ENCODE measurements at regions not wholly inside any gene's neighbourhood (a gene's known extent, or its start where the extent isn't known, plus 50 kb on each side); places are given as distances from the start of the nearest gene placed in this dataset.

DNA sequence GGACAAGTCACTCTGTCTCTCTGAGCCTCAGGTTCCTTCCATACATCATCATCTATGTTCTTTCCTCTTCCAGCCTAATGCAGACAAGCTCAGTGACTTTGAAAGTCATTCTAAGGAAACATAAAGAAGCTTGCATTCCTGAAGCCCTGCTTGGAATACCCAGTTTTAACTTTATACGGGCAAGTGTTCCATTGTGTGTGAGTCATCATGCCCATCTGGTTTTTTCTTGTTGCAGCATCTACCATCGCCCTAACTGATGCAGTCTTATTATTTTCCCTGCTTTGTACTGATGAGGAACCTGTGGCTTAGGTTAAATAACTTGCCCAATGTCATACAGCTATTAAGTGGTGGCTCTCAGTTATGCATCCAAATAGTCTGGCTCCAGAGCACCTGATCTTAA is 177.9 kb upstream of the RAI2 start:
- no peak overlapping the region for H3K27ac ChIP-seq (ENCODE audit: insufficient read depth, low read length)
- CTCF ChIA-PET, result no interaction called here
- H2AFZ ChIP-seq (replicated peaks; ENCODE audit: low read length, poor library complexity), result no peak overlapping the region
- H4K20me1 ChIP-seq (ENCODE audit: insufficient read depth, low read length), result no peaks in the 10 kb centered on the region
- no CpG with 5 or more reads among the region's 2 CpGs for WGBS, 2 experiments (ENCODE audit: extremely low coverage in 2 of 2, insufficient read length in 1 of 2)
- H3K9me3 ChIP-seq (ENCODE audit: control insufficient read depth, insufficient read depth, low read length), result no peaks in the 10 kb centered on the region
- no peak overlapping the region for H3K9ac ChIP-seq (ENCODE audit: low read depth, low read length)
- no peak overlapping the region for H3K4me3 ChIP-seq (ENCODE audit: insufficient read depth, low read depth, low read length)
- no peak overlapping the region for H4K8ac ChIP-seq (ENCODE audit: low read depth in 2 of 2, low read length in 2 of 2)
- H4K5ac ChIP-seq (ENCODE audit: low read depth, low read length), result no peak overlapping the region
- H2BK20ac ChIP-seq (ENCODE audit: low read depth, low read length), result no peak overlapping the region
- H3K14ac ChIP-seq (replicated peaks; ENCODE audit: low read depth, low read length), result no peak overlapping the region
- ATAC-seq (ENCODE audit: low read depth) (no peak), DNase-seq (no peak)
- H2BK120ac ChIP-seq (ENCODE audit: low read depth, low read length), result no peak overlapping the region
- no peak overlapping the region for H3K4me2 ChIP-seq (ENCODE audit: low read depth, low read length)
- TF ChIP-seq, protein P1, sequence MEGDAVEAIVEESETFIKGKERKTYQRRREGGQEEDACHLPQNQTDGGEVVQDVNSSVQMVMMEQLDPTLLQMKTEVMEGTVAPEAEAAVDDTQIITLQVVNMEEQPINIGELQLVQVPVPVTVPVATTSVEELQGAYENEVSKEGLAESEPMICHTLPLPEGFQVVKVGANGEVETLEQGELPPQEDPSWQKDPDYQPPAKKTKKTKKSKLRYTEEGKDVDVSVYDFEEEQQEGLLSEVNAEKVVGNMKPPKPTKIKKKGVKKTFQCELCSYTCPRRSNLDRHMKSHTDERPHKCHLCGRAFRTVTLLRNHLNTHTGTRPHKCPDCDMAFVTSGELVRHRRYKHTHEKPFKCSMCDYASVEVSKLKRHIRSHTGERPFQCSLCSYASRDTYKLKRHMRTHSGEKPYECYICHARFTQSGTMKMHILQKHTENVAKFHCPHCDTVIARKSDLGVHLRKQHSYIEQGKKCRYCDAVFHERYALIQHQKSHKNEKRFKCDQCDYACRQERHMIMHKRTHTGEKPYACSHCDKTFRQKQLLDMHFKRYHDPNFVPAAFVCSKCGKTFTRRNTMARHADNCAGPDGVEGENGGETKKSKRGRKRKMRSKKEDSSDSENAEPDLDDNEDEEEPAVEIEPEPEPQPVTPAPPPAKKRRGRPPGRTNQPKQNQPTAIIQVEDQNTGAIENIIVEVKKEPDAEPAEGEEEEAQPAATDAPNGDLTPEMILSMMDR (conservative IDR thresholded peaks at IDR 0.05; ENCODE audit: low read depth, low read length), result no peak
- TF ChIP-seq, protein P2, sequence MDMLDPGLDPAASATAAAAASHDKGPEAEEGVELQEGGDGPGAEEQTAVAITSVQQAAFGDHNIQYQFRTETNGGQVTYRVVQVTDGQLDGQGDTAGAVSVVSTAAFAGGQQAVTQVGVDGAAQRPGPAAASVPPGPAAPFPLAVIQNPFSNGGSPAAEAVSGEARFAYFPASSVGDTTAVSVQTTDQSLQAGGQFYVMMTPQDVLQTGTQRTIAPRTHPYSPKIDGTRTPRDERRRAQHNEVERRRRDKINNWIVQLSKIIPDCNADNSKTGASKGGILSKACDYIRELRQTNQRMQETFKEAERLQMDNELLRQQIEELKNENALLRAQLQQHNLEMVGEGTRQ (IDR thresholded peaks at IDR 0.05; ENCODE audit: low read depth, low read length), result no peak
- TF ChIP-seq RFX5 (IDR thresholded peaks at IDR 0.05; ENCODE audit: low read depth, low read length) (no peak), BHLHE40 (IDR thresholded peaks at IDR 0.05; ENCODE audit: low read depth, low read length) (no peak), SMC3 (IDR thresholded peaks at IDR 0.05; ENCODE audit: low read depth, low read length) (no peak), MAFK (IDR thresholded peaks at IDR 0.05; ENCODE audit: low read depth, low read length) (no peak), RAD21 (IDR thresholded peaks at IDR 0.05; ENCODE audit: low read length) (no peak), FOS (IDR thresholded peaks at IDR 0.05; ENCODE audit: low read depth, low read length) (no peak), POLR2A (IDR thresholded peaks at IDR 0.05; ENCODE audit: low read depth, low read length) (no peak), MAZ (IDR thresholded peaks at IDR 0.05; ENCODE audit: borderline replicate concordance, low read depth, low read length) (no peak), CHD1 (IDR thresholded peaks at IDR 0.05; ENCODE audit: low read depth, low read length) (no peak), CEBPB (IDR thresholded peaks at IDR 0.05; ENCODE audit: low read depth, low read length) (no peak), RCOR1 (IDR thresholded peaks at IDR 0.05; ENCODE audit: insufficient replicate concordance, low read length) (no peak), MXI1 (IDR thresholded peaks at IDR 0.05; ENCODE audit: borderline replicate concordance, low read depth, low read length) (no peak), NFE2L2 (IDR thresholded peaks at IDR 0.05; ENCODE audit: low read depth, low read length) (no peak)
- TF ChIP-seq, protein P3, sequence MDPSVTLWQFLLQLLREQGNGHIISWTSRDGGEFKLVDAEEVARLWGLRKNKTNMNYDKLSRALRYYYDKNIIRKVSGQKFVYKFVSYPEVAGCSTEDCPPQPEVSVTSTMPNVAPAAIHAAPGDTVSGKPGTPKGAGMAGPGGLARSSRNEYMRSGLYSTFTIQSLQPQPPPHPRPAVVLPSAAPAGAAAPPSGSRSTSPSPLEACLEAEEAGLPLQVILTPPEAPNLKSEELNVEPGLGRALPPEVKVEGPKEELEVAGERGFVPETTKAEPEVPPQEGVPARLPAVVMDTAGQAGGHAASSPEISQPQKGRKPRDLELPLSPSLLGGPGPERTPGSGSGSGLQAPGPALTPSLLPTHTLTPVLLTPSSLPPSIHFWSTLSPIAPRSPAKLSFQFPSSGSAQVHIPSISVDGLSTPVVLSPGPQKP (IDR thresholded peaks at IDR 0.05; ENCODE audit: borderline replicate concordance, low read depth, low read length), result no peak
- H4K91ac ChIP-seq (ENCODE audit: insufficient read depth, low read depth, low read length), result no peak overlapping the region
- no peaks in the 10 kb centered on the region for H3K9me1 ChIP-seq (ENCODE audit: insufficient read depth, low read length)
- dilution Hi-C loops (cut with HindIII; ENCODE audit: low sequenced_read_pairs, unreplicated experiment) (no loop called here), in situ Hi-C loops (cut with MboI; ENCODE audit: low sequenced_read_pairs) (no loop called here), intact Hi-C loops (cut with micrococcal nuclease) (no loop called here)
- H3K56ac ChIP-seq (ENCODE audit: extremely low read depth, insufficient read depth, low read length), result no peak overlapping the region
- no peak overlapping the region for H2AK5ac ChIP-seq (ENCODE audit: low read depth, low read length)
- H2AK9ac ChIP-seq (replicated peaks; ENCODE audit: low read depth, low read length, poor library complexity), result no peak overlapping the region
- no peak overlapping the region for H3K4ac ChIP-seq (ENCODE audit: low read depth, low read length)
- POLR2A ChIA-PET (ENCODE audit: unreplicated experiment), result no interaction called here
- no peaks in the 10 kb centered on the region for H3K27me3 ChIP-seq (ENCODE audit: control insufficient read depth, insufficient read depth, low read length)
- H3K79me1 ChIP-seq (ENCODE audit: low read depth in 1 of 2, low read length in 2 of 2), result no peaks in the 10 kb centered on the region
- no peaks in the 10 kb centered on the region for H3K36me3 ChIP-seq (ENCODE audit: control insufficient read depth, insufficient read depth, low read length)
- no peak overlapping the region for H3K23ac ChIP-seq (ENCODE audit: low read depth, low read length)
- no peak overlapping the region for H2BK15ac ChIP-seq (ENCODE audit: low read depth, low read length)
- H2BK5ac ChIP-seq (ENCODE audit: low read depth, low read length, poor library complexity, severe bottlenecking), result no peak overlapping the region
- H3K4me1 ChIP-seq (ENCODE audit: control insufficient read depth, insufficient read depth, low read length), result no peaks in the 10 kb centered on the region
- no TSS peak for BruUV-seq (replicated peaks)
- no peak overlapping the region for H3K18ac ChIP-seq (ENCODE audit: low read depth, low read length)

Measured in IMR-90 (cell line).